Stimulated activated CD4-positive, alpha-beta T cell treated with anti-CD3 and anti-CD28 coated beads, Interleukin-15, amount 100 ng/mL, for 1 hour (primary cell): ENCODE measurements at regions not wholly inside any gene's neighbourhood (a gene's known extent, or its start where the extent isn't known, plus 50 kb on each side); places are given as distances from the start of the nearest gene placed in this dataset.

Source experiments
- DNase-seq, 2 donors: peaks; one replicate each; pipeline ENCODE4 v3.0.0-alpha.2; 2020; ENCODE audit warnings: low read depth in 1 of 2, low spot score in 1 of 2

GRCh38 chr5:117261948-117262571 lies 687.4 kb upstream of the SEMA6A start:
- no peak for DNase-seq

- DNase-seq = no peak
These were observed 680.8 kb upstream of the SEMA6A start for GRCh38 chr5:117255211-117256027.

GRCh38 chr5:117252566-117252965 lies 677.9 kb upstream of the SEMA6A start:
- no peak for DNase-seq

- DNase-seq = no peak
These were observed 674.6 kb upstream of the SEMA6A start for GRCh38 chr5:117249086-117249815.

GRCh38 chr5:117246424-117246823 lies 671.8 kb upstream of the SEMA6A start:
- no peak for DNase-seq

GRCh38 chr5:117245130-117245529 lies 670.5 kb upstream of the SEMA6A start:
- DNase-seq = no peak

GRCh38 chr5:117242028-117242427 lies 667.4 kb upstream of the SEMA6A start:
- no peak for DNase-seq

- no peak for DNase-seq
These were observed 662.3 kb upstream of the SEMA6A start for GRCh38 chr5:117236941-117237340.

GRCh38 chr5:117235786-117236185 lies 661.2 kb upstream of the SEMA6A start:
- no peak for DNase-seq

- DNase-seq = no peak
These were observed 655.8 kb upstream of the SEMA6A start for GRCh38 chr5:117230375-117230774.

- DNase-seq = no peak
These were observed 646.1 kb upstream of the SEMA6A start for GRCh38 chr5:117220730-117221129.

GRCh38 chr5:117218789-117219188 lies 644.2 kb upstream of the SEMA6A start:
- no peak for DNase-seq

GRCh38 chr5:117212866-117213265 lies 638.2 kb upstream of the SEMA6A start:
- DNase-seq = no peak

GRCh38 chr5:117210796-117211195 lies 636.2 kb upstream of the SEMA6A start:
- no peak for DNase-seq

- DNase-seq = no peak
These were observed 634.9 kb upstream of the SEMA6A start for GRCh38 chr5:117209479-117209878.

GRCh38 chr5:117207088-117207668 lies 632.6 kb upstream of the SEMA6A start:
- DNase-seq = no peak

- no peak for DNase-seq
These were observed 631.3 kb upstream of the SEMA6A start for GRCh38 chr5:117205894-117206293.

GRCh38 chr5:117204926-117205869 lies 630.6 kb upstream of the SEMA6A start:
- DNase-seq = no peak

GRCh38 chr5:117204404-117204803 lies 629.8 kb upstream of the SEMA6A start:
- no peak for DNase-seq

- no peak for DNase-seq
These were observed 629.0 kb upstream of the SEMA6A start for GRCh38 chr5:117203584-117203983.

GRCh38 chr5:117201001-117201400 lies 626.4 kb upstream of the SEMA6A start:
- no peak for DNase-seq
